Fibroblast of lung (primary cell): ENCODE measurements at regions not wholly inside any gene's neighbourhood (a gene's known extent, or its start where the extent isn't known, plus 50 kb on each side); places are given as distances from the start of the nearest gene placed in this dataset.

Experiments
- CTCF ChIP-seq, 2 donors: IDR thresholded peaks in 1 of 2; conservative IDR thresholded peaks in 1 of 2; 1 replicate in 1 of 2; 2 replicates in 1 of 2; pipeline ENCODE4 v1.5.1; 2011 to 2012; ENCODE audit warnings: low read length in 2 of 2, control low read depth in 1 of 2, inconsistent platforms in 1 of 2, low read depth in 1 of 2, mild to moderate bottlenecking in 1 of 2
- EZH2 ChIP-seq: IDR thresholded peaks from 2 replicates; pipeline ENCODE4 v1.5.1; 2012; ENCODE audit warnings: low read length, control low read depth, mild to moderate bottlenecking; ENCODE audit errors: missing control alignments

GRCh38 chr19:29878973-29879654 is 62.9 kb upstream of the URI1 start:
- TF ChIP-seq CTCF (conservative IDR thresholded peaks at IDR 0.05 in 1 of 2, IDR thresholded peaks at IDR 0.05 in 1 of 2; ENCODE audit: low read depth in 1 of 2, low read length in 2 of 2) (no peak), EZH2 (no peak)
